HG03342 (cell line): ENCODE measurements at regions not wholly inside any gene's neighbourhood (a gene's known extent, or its start where the extent isn't known, plus 50 kb on each side); places are given as distances from the start of the nearest gene placed in this dataset.
"Not testable (repeated sequence)": the region's sequence is repeated elsewhere in the genome, so short reads cannot be mapped to it uniquely, and the experiment has no call there.

Source experiments
- ATAC-seq: cut with Tn5 transposase; IDR thresholded peaks from one replicate; pipeline ENCODE4 v1.9.1; 2021; ENCODE audit warnings: mild to moderate bottlenecking, moderate library complexity; ENCODE audit not compliant: unreplicated experiment

- no peak for ATAC-seq
Measured at GRCh38 chr1:229119161-229119560, 151.8 kb upstream of the RAB4A start.

- no peak for ATAC-seq
Measured at GRCh38 chr1:229119876-229120275, 151.0 kb upstream of the RAB4A start.

- ATAC-seq: no peak
Measured at GRCh38 chr1:229121845-229122436, 149.0 kb upstream of the RAB4A start.

- ATAC-seq: no peak
Measured at GRCh38 chr1:229122606-229123005, 148.3 kb upstream of the RAB4A start.

GRCh38 chr1:229124116-229124515 is 146.8 kb upstream of the RAB4A start:
- ATAC-seq: no peak

GRCh38 chr1:229124520-229125124 is 146.3 kb upstream of the RAB4A start:
- ATAC-seq: no peak

- ATAC-seq: no peak
Measured at GRCh38 chr1:229127301-229127700, 143.6 kb upstream of the RAB4A start.

- no peak for ATAC-seq
Measured at GRCh38 chr1:229128066-229128608, 142.8 kb upstream of the RAB4A start.

- no peak for ATAC-seq
Measured at GRCh38 chr1:229129301-229130027, 141.4 kb upstream of the RAB4A start.

GRCh38 chr1:229130028-229130668 is 140.8 kb upstream of the RAB4A start:
- no peak for ATAC-seq

GRCh38 chr1:229131243-229132105 is 139.4 kb upstream of the RAB4A start:
- no peak for ATAC-seq

GRCh38 chr1:229132106-229132443 is 138.8 kb upstream of the RAB4A start:
- no peak for ATAC-seq

- no peak for ATAC-seq
Measured at GRCh38 chr1:229132706-229133105, 138.2 kb upstream of the RAB4A start.

GRCh38 chr1:229133151-229133550 is 137.8 kb upstream of the RAB4A start:
- no peak for ATAC-seq

- no peak for ATAC-seq
Measured at GRCh38 chr1:229133811-229134210, 137.1 kb upstream of the RAB4A start.

GRCh38 chr1:229134381-229135217 is 136.3 kb upstream of the RAB4A start:
- not testable (repeated sequence) for ATAC-seq

- ATAC-seq: no peak
Measured at GRCh38 chr1:229135773-229136172, 135.1 kb upstream of the RAB4A start.

GRCh38 chr1:229136822-229137221 is 134.1 kb upstream of the RAB4A start:
- no peak for ATAC-seq

GRCh38 chr1:229137271-229137670 is 133.6 kb upstream of the RAB4A start:
- no peak for ATAC-seq

GRCh38 chr1:229138058-229138457 is 132.9 kb upstream of the RAB4A start:
- ATAC-seq: no peak
